ENCODE measurements at regions not wholly inside any gene's neighbourhood (a gene's known extent, or its start where the extent isn't known, plus 50 kb on each side); places are given as distances from the start of the nearest gene placed in this dataset.

- TF ChIP-seq ZFX (IDR thresholded peaks at IDR 0.05) (no peak), CTCF (conservative IDR thresholded peaks at IDR 0.05) (no peak)
- no peak overlapping the region for H3K27ac ChIP-seq
Observed at GRCh38 chr10:36114913-36115312, 472.8 kb upstream of the FZD8 start.

GRCh38 chr10:36114141-36114540 lies 472.0 kb upstream of the FZD8 start:
- TF ChIP-seq CTCF (conservative IDR thresholded peaks at IDR 0.05) (no peak), ZFX (IDR thresholded peaks at IDR 0.05) (no peak)
- H3K27ac ChIP-seq: no peak overlapping the region

- TF ChIP-seq CTCF (conservative IDR thresholded peaks at IDR 0.05): no peak
- TF ChIP-seq ZFX (IDR thresholded peaks at IDR 0.05): no peak
- no peak overlapping the region for H3K27ac ChIP-seq
Observed at GRCh38 chr10:36111676-36112075, 469.6 kb upstream of the FZD8 start.

- H3K27ac ChIP-seq: no peak overlapping the region
- TF ChIP-seq CTCF (conservative IDR thresholded peaks at IDR 0.05) (no peak), ZFX (IDR thresholded peaks at IDR 0.05) (no peak)
Observed at GRCh38 chr10:36110097-36110496, 468.0 kb upstream of the FZD8 start.

GRCh38 chr10:36109399-36110023 lies 467.4 kb upstream of the FZD8 start:
- no peak overlapping the region for H3K27ac ChIP-seq
- TF ChIP-seq ZFX (IDR thresholded peaks at IDR 0.05): no peak
- no peak for TF ChIP-seq CTCF (conservative IDR thresholded peaks at IDR 0.05)

- no peak for TF ChIP-seq CTCF (conservative IDR thresholded peaks at IDR 0.05)
- TF ChIP-seq ZFX (IDR thresholded peaks at IDR 0.05): no peak
- H3K27ac ChIP-seq: no peak overlapping the region
Observed at GRCh38 chr10:36097696-36098095, 455.6 kb upstream of the FZD8 start.

GRCh38 chr10:36096576-36096975 lies 454.5 kb upstream of the FZD8 start:
- TF ChIP-seq CTCF (conservative IDR thresholded peaks at IDR 0.05): no peak
- no peak for TF ChIP-seq ZFX (IDR thresholded peaks at IDR 0.05)
- H3K27ac ChIP-seq: no peak overlapping the region

Data from C4-2B (cell line).